ENCODE measurements at regions not wholly inside any gene's neighbourhood (a gene's known extent, or its start where the extent isn't known, plus 50 kb on each side); places are given as distances from the start of the nearest gene placed in this dataset.

GRCh38 chr4:18203966-18204365 is 182.4 kb upstream of the LCORL start:
- TF ChIP-seq CTCF (IDR thresholded peaks at IDR 0.05; ENCODE audit: insufficient read depth, low read length, poor library complexity, severe bottlenecking), result no peak
- no peaks in the 10 kb centered on the region for H3K36me3 ChIP-seq (ENCODE audit: control insufficient read depth, insufficient read depth, low read length)

DNA sequence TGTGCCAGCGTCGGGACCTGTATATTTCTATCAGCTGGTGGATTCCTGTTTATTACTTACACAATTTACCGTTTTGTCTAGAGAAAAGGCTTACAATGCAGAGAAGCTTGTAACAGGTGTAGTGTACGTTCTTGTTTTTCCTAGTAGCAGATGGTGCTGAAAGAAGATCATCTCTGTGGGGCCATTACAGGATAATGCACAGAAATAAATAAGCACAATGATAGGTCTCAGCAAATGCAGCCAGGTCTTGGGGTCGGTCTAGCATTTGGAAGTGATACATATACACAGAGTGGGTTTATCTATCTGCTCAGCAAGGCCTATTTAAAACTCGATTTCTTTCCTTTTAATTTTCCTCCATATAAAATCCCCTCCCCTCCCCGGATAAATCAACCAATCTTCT is 180.9 kb upstream of the LCORL start:
- DNase-seq (ENCODE audit: extremely low read depth, insufficient read length), result no peak
- Histone ChIP-seq H3K4me3 (replicated peaks; ENCODE audit: low read depth, low read length) (no peak overlapping the region), H3K36me3 (ENCODE audit: control insufficient read depth, insufficient read depth, low read length) (no peaks in the 10 kb centered on the region), H3K27me3 (replicated peaks; ENCODE audit: control insufficient read depth, insufficient read depth, low read length) (no peaks in the 10 kb centered on the region)
- TF ChIP-seq CTCF (IDR thresholded peaks at IDR 0.05; ENCODE audit: insufficient read depth, low read length, poor library complexity, severe bottlenecking), result no peak

More at GRCh38 chr4:18203966-18204365, 182.4 kb upstream of the LCORL start:
- DNase-seq (ENCODE audit: extremely low read depth, insufficient read length), result no peak
- H3K27me3 ChIP-seq (replicated peaks; ENCODE audit: control insufficient read depth, insufficient read depth, low read length), result no peaks in the 10 kb centered on the region
- no peak overlapping the region for H3K4me3 ChIP-seq (replicated peaks; ENCODE audit: low read depth, low read length)

DNA sequence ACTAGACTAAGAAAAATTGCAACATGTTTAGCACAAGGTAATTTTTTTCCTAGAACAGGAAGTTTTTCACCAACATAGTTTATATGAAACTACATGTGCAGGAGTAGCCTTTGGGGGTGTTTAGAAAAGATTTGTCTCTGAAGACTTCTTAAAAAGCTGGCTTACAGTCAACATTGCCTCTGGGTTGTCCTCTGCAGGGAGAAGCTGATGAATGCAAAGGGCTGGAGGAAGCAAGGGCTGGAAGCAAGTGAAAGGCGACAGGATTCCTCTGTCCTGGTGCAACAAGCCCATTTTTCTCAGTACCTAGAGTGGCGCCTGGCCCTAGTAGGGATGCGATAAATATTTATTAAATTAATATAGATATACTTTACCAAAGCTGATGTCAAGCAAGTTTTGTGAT is 180.3 kb upstream of the LCORL start:
- no peak for TF ChIP-seq CTCF (IDR thresholded peaks at IDR 0.05; ENCODE audit: insufficient read depth, low read length, poor library complexity, severe bottlenecking)

GRCh38 chr4:18198653-18199052 is 177.1 kb upstream of the LCORL start:
- TF ChIP-seq CTCF (IDR thresholded peaks at IDR 0.05; ENCODE audit: insufficient read depth, low read length, poor library complexity, severe bottlenecking), result no peak

More for the DNA sequence above, 180.3 kb upstream of the LCORL start:
- Histone ChIP-seq H3K27me3 (replicated peaks; ENCODE audit: control insufficient read depth, insufficient read depth, low read length) (no peaks in the 10 kb centered on the region), H3K36me3 (ENCODE audit: control insufficient read depth, insufficient read depth, low read length) (no peaks in the 10 kb centered on the region), H3K4me3 (replicated peaks; ENCODE audit: low read depth, low read length) (no peak overlapping the region)
- DNase-seq (ENCODE audit: extremely low read depth, insufficient read length), result no peak

GRCh38 chr4:18197467-18197866 is 175.9 kb upstream of the LCORL start:
- Histone ChIP-seq H3K27me3 (replicated peaks; ENCODE audit: control insufficient read depth, insufficient read depth, low read length) (no peaks in the 10 kb centered on the region; the same call in 1 of the 2 replicates), H3K4me3 (replicated peaks; ENCODE audit: low read depth, low read length) (no peak overlapping the region), H3K36me3 (ENCODE audit: control insufficient read depth, insufficient read depth, low read length) (no peaks in the 10 kb centered on the region)
- DNase-seq (ENCODE audit: extremely low read depth, insufficient read length), result no peak
- TF ChIP-seq CTCF (IDR thresholded peaks at IDR 0.05; ENCODE audit: insufficient read depth, low read length, poor library complexity, severe bottlenecking), result no peak

More at GRCh38 chr4:18198653-18199052, 177.1 kb upstream of the LCORL start:
- Histone ChIP-seq H3K27me3 (replicated peaks; ENCODE audit: control insufficient read depth, insufficient read depth, low read length) (no peaks in the 10 kb centered on the region; the same call in 1 of the 2 replicates), H3K4me3 (replicated peaks; ENCODE audit: low read depth, low read length) (no peak overlapping the region), H3K36me3 (ENCODE audit: control insufficient read depth, insufficient read depth, low read length) (no peaks in the 10 kb centered on the region)
- no peak for DNase-seq (ENCODE audit: extremely low read depth, insufficient read length)

- no peaks in the 10 kb centered on the region for H3K36me3 ChIP-seq (ENCODE audit: control insufficient read depth, insufficient read depth, low read length)
- DNase-seq (ENCODE audit: extremely low read depth, insufficient read length), result no peak
- no peaks in the 10 kb centered on the region; the same call in 1 of the 2 replicates for H3K27me3 ChIP-seq (replicated peaks; ENCODE audit: control insufficient read depth, insufficient read depth, low read length)
- no peak for TF ChIP-seq CTCF (IDR thresholded peaks at IDR 0.05; ENCODE audit: insufficient read depth, low read length, poor library complexity, severe bottlenecking)
- H3K4me3 ChIP-seq (replicated peaks; ENCODE audit: low read depth, low read length), result no peak overlapping the region
These were observed 172.7 kb upstream of the LCORL start for GRCh38 chr4:18194278-18194677.

Data from GM06990 (cell line).